NCI-H187 treated with DMSO at 0.1 percent for 48 hours (cell line): ENCODE measurements at regions not wholly inside any gene's neighbourhood (a gene's known extent, or its start where the extent isn't known, plus 50 kb on each side); places are given as distances from the start of the nearest gene placed in this dataset.
"Not testable (repeated sequence)": the region's sequence is repeated elsewhere in the genome, so short reads cannot be mapped to it uniquely, and the experiment has no call there.

Experiments
- DNase-seq: peaks from one replicate; lab custom pipeline; 2025; lab: John Stamatoyannopoulos, UW

DNA sequence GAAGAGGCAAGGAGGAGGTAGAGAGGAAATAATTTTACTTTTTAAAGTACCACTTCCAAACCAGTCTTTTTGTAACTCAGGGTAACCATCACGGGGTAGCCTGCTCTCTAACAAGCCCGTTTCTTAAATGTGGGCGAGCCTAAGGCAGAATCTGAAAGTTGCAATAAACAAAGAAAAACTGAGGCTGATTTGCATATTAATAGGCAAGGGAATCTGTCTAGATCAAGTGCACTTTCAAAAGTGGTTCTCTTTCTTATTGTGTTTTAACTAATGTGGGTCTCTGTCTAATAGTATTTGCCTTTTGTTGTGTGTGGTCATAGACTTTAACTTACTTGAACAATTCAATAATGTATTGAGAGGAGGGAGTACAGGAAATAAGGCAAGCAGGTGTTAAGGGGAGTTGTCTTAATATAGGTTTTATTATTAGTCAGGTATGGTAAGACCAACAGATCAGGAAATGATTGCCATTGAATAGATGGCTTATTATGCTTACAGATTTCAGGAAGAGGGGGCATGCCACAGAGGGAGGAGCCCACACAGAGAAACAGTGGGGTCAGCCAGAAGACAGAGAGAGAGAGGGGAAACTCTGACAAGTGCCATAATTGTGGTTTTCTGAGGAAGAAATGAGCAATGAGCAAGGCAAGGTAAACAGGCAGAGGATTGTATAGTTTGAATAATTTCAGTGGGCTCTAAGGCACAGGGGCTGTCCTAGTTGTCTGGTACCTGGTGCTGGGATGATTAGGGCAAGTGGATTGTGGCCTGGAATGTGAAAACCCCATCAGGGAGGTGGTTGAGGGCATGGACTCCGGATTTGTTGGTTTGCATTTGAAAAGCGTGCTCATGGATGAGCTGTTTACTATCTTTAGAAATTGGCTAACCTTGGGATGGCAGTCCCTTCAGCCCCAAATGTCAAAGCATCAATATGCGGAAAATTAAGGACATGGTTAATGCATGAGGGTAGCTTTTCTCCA, 237.2 kb downstream of the TOX3 start:
- DNase-seq: no peak

GRCh38 chr16:52308051-52308450, 238.9 kb downstream of the TOX3 start:
- DNase-seq: peak; percentile 4

DNA sequence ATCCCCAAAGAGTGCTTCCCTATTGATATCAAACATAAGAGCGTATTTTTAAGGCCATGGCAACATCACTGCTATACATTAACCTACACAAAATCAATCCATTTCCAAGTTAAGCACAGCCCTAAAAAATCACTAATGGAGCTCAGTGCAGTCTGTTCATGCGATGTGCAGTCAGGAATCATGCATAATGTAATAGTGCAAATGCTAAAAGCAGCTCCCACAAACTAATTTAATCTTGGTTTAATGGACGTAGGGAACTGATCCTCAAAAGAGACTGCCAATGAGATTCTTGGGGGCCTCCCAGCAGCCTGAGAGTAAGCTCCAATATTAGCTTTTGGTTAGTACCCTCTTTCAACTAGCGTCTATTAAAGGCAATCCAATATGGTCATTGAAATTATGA, 245.9 kb downstream of the TOX3 start:
- no peak for DNase-seq

GRCh38 chr16:52298769-52299168, 248.2 kb downstream of the TOX3 start:
- DNase-seq: no peak

DNA sequence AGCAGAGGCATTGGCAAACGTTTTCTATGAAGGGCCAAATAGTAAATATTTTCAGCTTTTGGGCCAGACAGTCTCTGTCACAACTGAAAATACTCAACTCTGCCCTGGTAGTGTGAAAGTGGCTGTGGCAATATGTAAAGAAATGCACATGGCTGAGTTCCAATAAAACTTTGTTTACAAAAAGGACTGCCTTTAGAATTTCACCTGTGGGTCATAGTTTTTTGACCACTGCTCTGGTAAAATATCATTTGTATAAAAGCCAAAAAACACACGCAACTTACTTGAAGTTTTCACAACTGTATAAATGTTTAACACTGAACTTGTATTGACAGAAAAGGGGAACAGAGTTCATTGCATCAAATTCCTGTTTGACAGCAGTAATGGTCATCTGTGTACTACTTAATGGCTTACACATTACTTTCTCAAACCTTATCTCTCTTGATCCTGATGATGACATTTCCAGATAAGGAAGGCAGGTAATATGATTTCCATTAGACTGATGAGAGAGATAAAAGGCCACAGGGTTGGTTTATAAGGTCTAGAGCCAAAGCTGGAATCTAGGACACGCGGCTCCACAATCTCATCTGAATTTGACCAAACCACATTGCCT, 250.1 kb downstream of the TOX3 start:
- DNase-seq: not testable (repeated sequence)

DNA sequence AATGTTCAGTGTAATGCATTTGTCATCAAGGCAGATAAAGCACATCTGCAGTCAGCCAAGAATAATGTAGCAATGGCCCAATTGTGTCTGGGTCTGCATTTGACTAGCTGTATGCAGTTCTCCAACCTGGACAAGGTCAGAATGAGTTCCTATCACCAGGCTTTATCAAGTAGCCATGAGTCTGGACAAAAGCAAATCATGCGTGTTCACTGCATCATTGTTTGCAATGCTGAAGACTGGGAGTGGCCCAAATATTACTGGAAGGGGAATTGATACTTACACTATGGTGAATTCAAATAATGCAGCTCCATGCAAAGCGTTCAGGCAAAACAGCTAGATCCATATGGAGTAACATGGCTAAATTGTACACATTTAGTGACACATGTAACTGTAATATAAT, 250.9 kb downstream of the TOX3 start:
- DNase-seq: no peak

DNA sequence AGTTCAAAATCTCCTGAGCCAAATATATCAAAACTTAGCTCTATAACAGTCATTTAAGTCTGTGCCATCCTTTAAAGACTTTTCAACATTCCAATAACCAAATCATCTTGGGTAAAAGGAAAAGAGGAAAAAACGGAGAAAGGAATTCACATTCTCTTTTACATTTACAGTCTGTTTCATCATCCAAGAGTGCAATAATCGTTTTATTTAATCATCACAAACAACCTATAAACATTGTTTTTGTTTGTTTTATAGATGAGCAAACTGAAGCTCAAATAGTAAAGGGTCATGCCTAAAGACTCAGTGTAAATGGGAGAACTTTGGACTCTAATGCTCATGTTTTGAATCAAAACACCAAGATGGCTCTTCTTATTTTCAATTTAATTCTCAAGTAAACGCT, 252.3 kb downstream of the TOX3 start:
- DNase-seq: no peak

- no peak for DNase-seq
These were observed 253.7 kb downstream of the TOX3 start for GRCh38 chr16:52293204-52293603.

GRCh38 chr16:52283584-52284375, 263.2 kb downstream of the TOX3 start:
- DNase-seq: no peak

GRCh38 chr16:52283018-52283417, 263.9 kb downstream of the TOX3 start:
- no peak for DNase-seq

GRCh38 chr16:52280086-52280485, 266.9 kb downstream of the TOX3 start:
- DNase-seq: no peak

DNA sequence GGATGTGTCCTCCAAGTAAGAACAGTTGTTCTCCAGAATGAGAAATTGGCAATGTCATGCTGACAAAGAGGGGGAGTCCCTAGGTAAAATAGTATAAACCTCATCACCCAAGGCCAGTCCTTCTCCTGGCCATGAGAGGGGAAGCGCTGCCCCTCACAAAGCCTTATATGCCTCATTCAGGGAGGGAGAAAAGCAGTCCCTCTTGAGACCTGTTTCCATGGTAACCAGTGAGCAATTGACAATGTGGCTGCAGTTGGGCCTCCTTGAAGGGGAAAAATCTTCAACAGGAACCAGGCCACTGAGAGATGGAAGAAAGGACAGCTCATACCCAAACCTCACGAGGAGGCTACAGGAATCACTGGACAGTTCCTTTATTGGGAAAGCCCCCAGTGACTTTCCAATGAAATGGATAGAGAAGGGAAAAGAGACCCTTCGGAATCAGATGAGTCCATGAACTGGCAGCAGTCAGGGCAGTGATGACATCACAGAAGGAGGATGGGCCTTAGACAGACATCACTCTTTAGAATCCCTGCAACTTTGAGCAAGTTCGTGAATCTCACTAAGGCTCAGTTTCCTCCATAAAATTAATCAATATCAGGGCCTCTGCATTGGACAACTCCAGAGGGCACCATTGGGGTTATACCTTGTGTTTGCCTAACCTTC, 275.7 kb downstream of the TOX3 start:
- no peak for DNase-seq

- DNase-seq: peak; percentile 73
These were observed 281.5 kb downstream of the TOX3 start for GRCh38 chr16:52265446-52265861.

DNA sequence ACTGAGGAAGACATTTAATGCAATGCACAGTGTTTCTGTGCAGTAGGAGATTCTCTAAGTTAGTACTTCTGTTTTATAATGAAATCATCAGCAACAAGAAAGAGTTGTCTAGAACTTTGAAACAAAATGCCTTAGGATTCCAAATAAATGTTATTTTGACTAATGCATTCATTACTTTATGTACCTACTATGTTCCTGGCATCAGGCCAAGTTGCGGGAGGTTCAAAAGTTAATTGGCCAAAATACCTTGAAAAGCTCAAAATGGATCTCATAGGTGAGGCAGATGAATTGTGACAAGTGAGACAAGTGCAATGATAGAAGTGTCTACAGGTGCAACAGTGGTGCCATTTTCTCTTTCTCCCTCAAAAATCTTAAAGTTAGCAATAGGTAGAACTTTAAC, 289.4 kb downstream of the TOX3 start:
- DNase-seq: no peak

DNA sequence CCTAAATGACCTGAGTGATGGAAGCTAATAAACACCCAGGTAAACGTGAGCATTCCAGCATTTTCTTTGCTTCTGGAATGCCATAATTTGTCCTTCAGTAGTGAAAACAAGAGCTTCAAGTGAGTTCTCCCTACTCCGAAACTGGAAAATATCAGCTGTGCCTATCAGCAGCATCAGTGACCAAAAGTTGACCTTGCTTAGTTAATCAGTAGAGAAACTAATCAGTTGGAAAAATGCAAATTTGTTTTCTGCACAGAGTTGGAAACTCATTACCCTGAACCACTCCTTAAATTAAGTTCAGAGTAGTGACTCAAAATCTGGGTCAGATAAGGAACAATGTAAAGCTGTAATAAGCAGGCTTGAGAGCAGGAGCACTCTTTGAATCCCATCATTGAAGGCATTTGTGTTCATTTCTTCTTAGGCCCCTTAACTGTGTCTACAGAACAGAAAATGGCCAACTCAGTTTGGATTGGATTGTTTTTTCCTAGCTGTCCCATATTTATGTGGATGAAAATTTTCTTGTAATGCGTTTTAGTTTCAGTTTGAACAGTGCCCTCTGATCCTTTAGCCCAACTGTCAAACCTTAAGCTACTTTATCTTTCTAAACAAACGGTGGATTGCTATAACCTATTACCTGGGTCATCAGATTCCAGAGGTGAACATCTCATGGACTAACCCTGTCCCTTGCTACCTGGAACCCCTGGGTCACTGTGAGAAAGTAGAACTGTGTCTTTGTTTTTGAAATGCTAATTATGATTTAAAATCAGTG, 290.4 kb downstream of the TOX3 start:
- no peak for DNase-seq

- DNase-seq: no peak
These were observed 292.2 kb downstream of the TOX3 start for GRCh38 chr16:52254746-52255145.

- DNase-seq: no peak
These were observed 294.3 kb downstream of the TOX3 start for GRCh38 chr16:52252680-52253079.

- no peak for DNase-seq
These were observed 295.4 kb downstream of the TOX3 start for GRCh38 chr16:52251495-52251894.

DNA sequence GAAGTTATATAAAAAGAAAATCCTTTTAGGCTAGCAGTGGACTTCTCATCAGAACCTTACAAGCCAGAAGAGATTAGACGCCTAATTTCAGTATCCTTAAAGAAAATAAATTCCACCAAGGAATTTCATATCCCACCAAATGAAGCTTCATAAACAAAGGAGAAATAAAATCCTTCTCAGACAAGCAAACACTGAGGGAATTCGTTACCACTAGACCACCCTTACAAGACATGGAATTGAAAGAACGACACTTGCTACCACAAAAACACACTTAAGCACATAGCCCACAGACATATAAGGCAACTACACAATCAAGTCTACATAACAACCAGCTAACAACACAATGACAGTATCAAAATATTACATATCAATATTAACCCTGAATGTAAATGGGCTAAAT, 299.2 kb downstream of the TOX3 start:
- DNase-seq: no peak

GRCh38 chr16:52238710-52239109, 308.2 kb downstream of the TOX3 start:
- DNase-seq: no peak

DNA sequence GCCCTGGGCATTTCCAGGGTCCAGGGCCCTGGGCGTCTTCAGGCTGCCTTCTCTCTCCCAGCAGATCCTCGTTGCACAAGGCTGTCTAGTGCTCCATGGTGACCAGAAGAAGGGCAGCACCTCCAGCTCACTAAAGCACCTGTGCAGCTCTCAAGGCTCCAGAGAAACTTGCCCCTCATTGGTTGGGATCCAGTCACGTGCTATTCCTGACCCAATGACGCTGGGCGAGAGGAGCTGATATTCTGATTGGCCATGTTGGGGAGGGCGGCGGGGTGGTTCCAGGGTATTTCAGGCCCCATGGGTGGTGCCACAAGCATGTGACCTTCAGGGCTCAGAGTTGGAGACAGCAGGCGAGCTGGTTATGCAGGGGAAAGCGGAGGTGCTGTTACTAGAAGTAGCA, 309.1 kb downstream of the TOX3 start:
- DNase-seq: no peak
